ENCODE measurements at regions not wholly inside any gene's neighbourhood (a gene's known extent, or its start where the extent isn't known, plus 50 kb on each side); places are given as distances from the start of the nearest gene placed in this dataset.

- no peak overlapping the region for H3K4me3 ChIP-seq (ENCODE audit: low read depth, low read length)
- DNase-seq (ENCODE audit: low read depth) = no peak
These were observed 195.6 kb downstream of the MYCN start for GRCh38 chr2:16135913-16136310.

GRCh38 chr2:16135196-16135912, 195.0 kb downstream of the MYCN start:
- DNase-seq (ENCODE audit: low read depth) = no peak
- no peak for TF ChIP-seq CTCF (conservative IDR thresholded peaks at IDR 0.05; ENCODE audit: low read depth, low read length)

More at GRCh38 chr2:16135913-16136310, 195.6 kb downstream of the MYCN start:
- TF ChIP-seq CTCF (conservative IDR thresholded peaks at IDR 0.05; ENCODE audit: low read depth, low read length) = no peak

GRCh38 chr2:16134436-16135165, 194.3 kb downstream of the MYCN start:
- no peak for TF ChIP-seq CTCF (conservative IDR thresholded peaks at IDR 0.05; ENCODE audit: low read depth, low read length)
- H3K4me3 ChIP-seq (ENCODE audit: low read depth, low read length) = no peak overlapping the region
- no peak for DNase-seq (ENCODE audit: low read depth)

More at GRCh38 chr2:16135196-16135912, 195.0 kb downstream of the MYCN start:
- no peak overlapping the region for H3K4me3 ChIP-seq (ENCODE audit: low read depth, low read length)

- TF ChIP-seq CTCF (conservative IDR thresholded peaks at IDR 0.05; ENCODE audit: low read depth, low read length) = no peak
- DNase-seq (ENCODE audit: low read depth) = no peak
These were observed 190.6 kb downstream of the MYCN start for GRCh38 chr2:16130906-16131400.

GRCh38 chr2:16130541-16130880, 190.2 kb downstream of the MYCN start:
- H3K4me3 ChIP-seq (ENCODE audit: low read depth, low read length) = no peak overlapping the region
- no peak for DNase-seq (ENCODE audit: low read depth)
- TF ChIP-seq CTCF (conservative IDR thresholded peaks at IDR 0.05; ENCODE audit: low read depth, low read length) = no peak

More at GRCh38 chr2:16130906-16131400, 190.6 kb downstream of the MYCN start:
- H3K4me3 ChIP-seq (ENCODE audit: low read depth, low read length) = no peak overlapping the region

- no peak overlapping the region for H3K4me3 ChIP-seq (ENCODE audit: low read depth, low read length)
- no peak for TF ChIP-seq CTCF (conservative IDR thresholded peaks at IDR 0.05; ENCODE audit: low read depth, low read length)
- no peak for DNase-seq (ENCODE audit: low read depth)
These were observed 189.6 kb downstream of the MYCN start for GRCh38 chr2:16129716-16130540.

Measured in choroid plexus epithelial cell (primary cell).